GM13976 (cell line): ENCODE measurements at regions not wholly inside any gene's neighbourhood (a gene's known extent, or its start where the extent isn't known, plus 50 kb on each side); places are given as distances from the start of the nearest gene placed in this dataset.

Experiments
- DNase-seq: peaks from one replicate; pipeline ENCODE4 v3.0.0; 2012; ENCODE audit warnings: low spot score
- CTCF ChIP-seq: IDR thresholded peaks from 2 replicates; pipeline ENCODE4 v1.5.1; 2012; ENCODE audit warnings: borderline replicate concordance, mild to moderate bottlenecking; ENCODE audit not compliant: insufficient read depth; ENCODE audit errors: extremely low read depth, missing control alignments, control extremely low read depth
- in situ Hi-C: fragments of 300-500 bp; cut with MboI; formaldehyde crosslinking; loops from one replicate; pipeline ENCODE4 v1.12.0; 2022; ENCODE audit warnings: low sequenced_read_pairs, mixed read lengths, inconsistent platforms; ENCODE audit not compliant: unreplicated experiment

- no peak for DNase-seq
- in situ Hi-C loops, result no loop called here
Observed at GRCh38 chr4:59060895-59061294, 1950.7 kb upstream of the IGFBP7 start.

GRCh38 chr4:59063015-59063720, 1953.0 kb upstream of the IGFBP7 start:
- DNase-seq, result no peak
- TF ChIP-seq CTCF, result no peak
- in situ Hi-C loops, result no loop called here

More at GRCh38 chr4:59060895-59061294, 1950.7 kb upstream of the IGFBP7 start:
- no peak for TF ChIP-seq CTCF

GRCh38 chr4:59068722-59069418, 1958.7 kb upstream of the IGFBP7 start:
- no peak for DNase-seq
- in situ Hi-C loops, result no loop called here
- no peak for TF ChIP-seq CTCF

- no peak for TF ChIP-seq CTCF
- DNase-seq, result no peak
- in situ Hi-C loops, result no loop called here
Observed at GRCh38 chr4:59086410-59086809, 1976.2 kb upstream of the IGFBP7 start.

GRCh38 chr4:59091146-59092142, 1981.3 kb upstream of the IGFBP7 start:
- TF ChIP-seq CTCF, result no peak
- no peak for DNase-seq
- in situ Hi-C loops, result no loop called here

GRCh38 chr4:59094505-59094904, 1984.3 kb upstream of the IGFBP7 start:
- no peak for TF ChIP-seq CTCF
- DNase-seq, result no peak
- in situ Hi-C loops, result no loop called here
